HG02678 (cell line): ENCODE measurements at regions not wholly inside any gene's neighbourhood (a gene's known extent, or its start where the extent isn't known, plus 50 kb on each side); places are given as distances from the start of the nearest gene placed in this dataset.
A peak's percentile ranks its signal among the peaks of the same experiment; 100 is the strongest.

Source experiments
- ATAC-seq: cut with Tn5 transposase; IDR thresholded peaks from one replicate; pipeline ENCODE4 v1.9.1; 2021; ENCODE audit warnings: mild to moderate bottlenecking, moderate library complexity; ENCODE audit not compliant: unreplicated experiment

GRCh38 chr14:61193476-61193875 is 87.7 kb downstream of the TMEM30B start:
- ATAC-seq: no peak

GRCh38 chr14:61192989-61193388 is 88.1 kb downstream of the TMEM30B start:
- no peak for ATAC-seq

DNA sequence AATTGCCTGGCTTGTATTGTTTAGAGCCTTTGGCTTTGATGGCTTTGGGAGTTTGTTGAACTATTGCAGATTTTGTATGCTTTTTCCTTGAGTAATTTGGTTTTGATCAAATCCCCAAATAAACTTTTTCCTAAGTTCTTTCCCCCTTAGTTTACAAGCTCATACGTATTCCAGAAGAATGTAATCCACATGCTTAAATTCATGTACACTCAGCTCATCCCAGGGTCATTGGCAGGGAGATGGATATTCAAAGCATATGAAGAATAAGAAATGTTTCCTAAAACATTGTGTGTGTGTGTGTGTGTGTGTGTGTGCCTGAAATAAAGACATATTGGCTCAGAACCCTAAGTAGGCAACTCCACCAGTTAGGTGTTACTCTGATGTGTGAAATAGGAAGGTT is 89.4 kb downstream of the TMEM30B start:
- no peak for ATAC-seq

DNA sequence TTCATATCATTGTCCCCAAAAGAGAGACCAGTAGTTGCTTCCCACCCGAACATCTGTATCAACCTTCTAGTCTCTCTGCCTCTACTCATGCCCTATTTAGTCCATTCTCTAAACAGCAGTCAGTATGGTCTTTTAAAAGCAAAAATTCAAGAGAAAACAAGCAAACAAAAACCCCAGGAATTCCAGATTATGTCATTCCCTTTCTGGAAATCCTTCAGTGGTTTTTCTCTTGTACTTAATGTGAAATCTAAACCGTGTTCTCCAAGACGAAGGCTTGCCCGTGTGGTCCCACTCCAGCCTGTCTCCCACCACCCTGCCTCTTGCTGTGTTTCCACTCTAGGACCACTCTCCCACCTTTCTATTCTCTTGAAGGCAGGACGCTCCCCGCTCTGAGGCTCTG is 90.8 kb downstream of the TMEM30B start:
- ATAC-seq: no peak

DNA sequence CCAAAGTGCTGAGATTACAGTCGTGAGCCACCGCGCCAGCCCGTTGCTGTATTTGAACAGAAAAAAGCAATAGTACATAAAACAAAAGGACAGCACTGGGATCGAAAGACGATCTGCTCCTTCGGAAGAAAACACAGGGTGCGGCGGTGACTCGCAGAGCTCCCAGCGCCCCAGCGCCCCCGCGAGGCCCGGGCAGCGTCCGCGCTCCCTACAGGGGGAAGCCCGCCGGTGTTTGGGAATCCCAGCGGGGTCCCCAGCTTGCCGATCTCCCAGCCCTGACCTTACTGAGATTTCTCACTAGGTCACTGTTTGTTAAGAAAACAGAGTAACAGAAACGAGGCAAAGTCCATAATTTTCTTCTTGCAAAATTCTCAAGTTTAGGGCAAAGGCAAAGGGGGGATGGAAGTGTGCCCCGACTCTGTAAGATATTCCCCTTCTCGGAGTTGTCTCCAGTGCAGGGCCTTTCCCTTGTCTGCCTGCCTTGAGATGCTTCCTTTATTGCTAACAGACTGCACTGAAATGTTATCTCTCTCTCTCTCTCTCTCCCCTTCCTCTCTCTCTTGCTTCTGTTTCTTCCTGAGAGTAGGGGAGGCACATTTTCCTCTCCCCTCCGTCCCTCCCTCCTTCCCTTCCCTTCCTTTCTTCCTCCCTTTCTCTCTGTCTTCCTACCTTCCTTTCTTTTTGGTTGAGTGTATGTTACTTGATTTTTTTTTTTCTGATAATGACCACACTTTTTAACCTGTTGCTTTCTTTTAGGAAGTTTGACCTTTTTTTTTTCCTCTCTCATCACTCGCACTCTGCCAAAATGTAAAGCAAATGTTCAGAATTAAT is 91.9 kb downstream of the TMEM30B start:
- peak; percentile 61 for ATAC-seq

DNA sequence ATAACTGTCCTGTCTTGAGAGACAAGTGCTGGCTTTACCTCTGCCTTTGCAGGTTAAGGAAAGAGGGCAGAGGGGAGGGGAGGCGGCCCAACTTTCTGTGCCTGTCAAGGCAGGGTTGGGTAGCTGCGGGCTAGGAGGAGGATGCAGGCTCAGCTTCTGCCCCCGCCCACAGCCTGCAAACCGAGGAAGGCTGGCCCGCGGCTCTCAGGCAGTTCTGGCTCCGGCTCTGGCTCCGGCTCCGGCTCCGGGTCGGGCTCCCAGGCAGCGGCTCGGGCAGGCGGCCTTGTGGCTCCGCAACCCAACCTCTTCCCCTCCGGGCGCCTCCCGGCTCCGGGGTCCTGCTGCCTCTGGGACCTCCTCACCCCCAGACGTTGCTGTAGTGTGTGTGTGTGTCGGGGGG is 92.9 kb downstream of the TMEM30B start:
- no peak for ATAC-seq

GRCh38 chr14:61187196-61187905 is 93.8 kb downstream of the TMEM30B start:
- ATAC-seq: no peak

DNA sequence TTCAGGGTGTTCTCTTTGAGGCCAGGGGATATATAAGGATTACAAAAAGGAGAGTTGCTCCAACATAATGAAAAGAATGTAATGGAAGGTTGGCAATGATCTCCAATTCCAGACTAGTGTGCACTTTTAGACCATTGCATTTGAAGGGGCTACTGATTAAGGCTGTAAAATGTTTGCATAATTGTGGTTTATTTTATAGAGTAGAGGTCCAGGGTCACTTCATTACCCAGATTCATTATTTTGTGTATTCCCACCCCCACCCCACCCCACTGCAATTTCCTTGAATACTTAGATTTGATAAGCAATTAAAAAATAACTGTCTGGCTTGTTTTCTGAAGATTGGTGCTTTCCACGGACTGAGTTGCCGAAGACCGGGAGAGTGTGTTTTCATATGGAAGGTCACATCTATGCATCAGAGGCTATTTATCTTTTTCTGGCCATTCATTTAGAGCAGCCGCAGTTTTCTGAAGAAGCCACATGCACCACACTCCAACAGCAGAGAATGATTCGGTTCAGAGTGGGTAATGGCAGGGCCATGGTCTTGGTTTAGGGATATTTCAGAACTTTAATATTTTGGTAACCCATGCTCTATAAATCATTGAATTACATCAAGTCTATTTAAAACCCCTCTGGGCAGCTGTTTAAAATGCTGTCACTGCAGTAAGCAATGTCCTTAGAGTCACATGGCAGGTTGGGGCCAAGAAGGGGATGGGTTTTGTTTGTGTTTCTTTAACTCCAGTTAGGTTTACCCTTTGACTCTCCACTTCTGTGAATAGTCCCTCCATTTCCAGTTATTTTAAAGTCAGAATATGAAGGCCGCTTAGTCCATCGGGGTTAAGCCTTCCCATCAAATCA is 94.6 kb downstream of the TMEM30B start:
- no peak for ATAC-seq

- no peak for ATAC-seq
Measured at GRCh38 chr14:61185534-61185933, 95.6 kb downstream of the TMEM30B start.

DNA sequence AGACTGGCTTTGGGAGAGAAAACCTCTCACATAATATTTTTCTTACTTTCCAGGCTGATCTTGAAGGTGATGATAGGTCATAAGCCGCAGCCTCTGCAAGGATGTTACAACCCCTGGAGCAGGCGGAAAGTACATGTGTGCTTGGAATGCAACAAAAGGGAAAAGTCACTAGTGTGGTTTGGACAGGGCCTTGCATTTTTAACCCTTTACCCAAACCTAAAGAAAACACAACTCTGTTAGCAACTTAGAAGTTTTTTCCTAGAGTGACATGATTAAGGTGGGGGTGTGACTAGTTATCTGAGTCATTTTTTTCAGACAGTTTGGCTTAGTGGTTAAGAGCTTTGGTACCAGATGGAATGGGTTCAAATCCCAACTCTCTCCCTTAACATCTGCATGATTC is 97.0 kb downstream of the TMEM30B start:
- no peak for ATAC-seq

DNA sequence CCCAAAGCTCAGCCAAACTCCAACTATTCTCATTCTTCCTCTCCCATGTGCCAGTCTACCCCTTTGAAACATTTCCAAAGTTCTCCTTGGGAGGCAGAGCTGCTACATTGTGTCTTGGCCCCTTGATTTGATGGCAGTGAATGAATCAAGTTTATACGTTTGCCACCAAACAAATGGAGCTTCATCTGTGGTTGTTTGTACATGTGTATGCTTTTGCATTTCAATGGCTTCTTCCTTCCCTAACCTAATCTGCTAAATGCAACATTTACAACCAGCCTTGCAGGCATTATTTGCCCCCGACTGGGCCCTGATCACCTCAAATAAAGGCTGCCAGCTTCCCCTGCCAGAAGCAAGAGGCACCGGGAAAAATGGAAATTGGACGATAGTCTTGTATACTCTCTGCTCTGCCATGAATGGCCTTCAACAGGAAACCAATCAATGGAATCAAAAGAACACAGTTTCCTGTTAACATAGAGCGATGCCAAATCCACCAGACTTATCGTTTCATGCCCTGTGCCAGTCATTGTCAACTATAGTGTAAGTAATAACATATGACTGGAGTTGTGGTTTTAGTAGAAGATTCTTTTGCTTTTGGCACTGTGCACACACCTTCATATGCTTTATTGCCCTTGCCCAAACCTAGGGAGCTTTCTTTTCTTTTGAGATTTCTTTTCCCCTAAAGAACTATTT is 97.8 kb downstream of the TMEM30B start:
- no peak for ATAC-seq

- no peak for ATAC-seq
Measured at GRCh38 chr14:61179796-61180398, 101.2 kb downstream of the TMEM30B start.

DNA sequence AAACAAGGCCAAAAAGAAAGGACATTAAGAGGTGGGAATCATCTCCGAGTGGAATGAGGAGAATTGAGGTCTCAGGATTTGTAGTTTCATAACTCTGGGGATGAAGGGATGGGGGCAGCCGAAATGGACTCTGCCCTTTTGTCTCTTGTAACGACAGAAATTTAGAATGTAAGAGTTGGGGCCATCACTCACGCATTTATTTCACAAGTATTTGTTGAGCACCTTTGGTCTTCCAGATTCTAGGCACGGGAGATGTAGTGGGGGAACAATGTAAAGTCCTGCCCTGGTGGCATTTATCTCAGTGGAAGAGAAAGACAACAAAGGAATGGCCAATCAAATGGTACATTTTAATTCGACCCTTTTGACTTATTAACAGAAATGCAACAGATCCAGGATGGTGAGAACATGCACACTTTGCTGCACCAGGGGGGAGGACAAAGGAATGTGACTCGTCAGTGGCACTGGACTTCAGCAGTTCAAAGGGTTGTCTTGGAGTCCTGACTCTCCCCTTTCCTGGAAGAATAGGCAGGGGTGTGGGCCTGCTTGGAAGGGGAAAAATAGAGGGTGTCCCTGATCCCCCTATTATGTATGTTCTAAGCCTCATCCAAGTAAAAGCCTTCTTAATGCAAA is 102.0 kb downstream of the TMEM30B start:
- ATAC-seq: no peak

- ATAC-seq: no peak
Measured at GRCh38 chr14:61178226-61179060, 102.7 kb downstream of the TMEM30B start.

- no peak for ATAC-seq
Measured at GRCh38 chr14:61177279-61178225, 103.6 kb downstream of the TMEM30B start.

GRCh38 chr14:61176686-61177085 is 104.5 kb downstream of the TMEM30B start:
- ATAC-seq: no peak

DNA sequence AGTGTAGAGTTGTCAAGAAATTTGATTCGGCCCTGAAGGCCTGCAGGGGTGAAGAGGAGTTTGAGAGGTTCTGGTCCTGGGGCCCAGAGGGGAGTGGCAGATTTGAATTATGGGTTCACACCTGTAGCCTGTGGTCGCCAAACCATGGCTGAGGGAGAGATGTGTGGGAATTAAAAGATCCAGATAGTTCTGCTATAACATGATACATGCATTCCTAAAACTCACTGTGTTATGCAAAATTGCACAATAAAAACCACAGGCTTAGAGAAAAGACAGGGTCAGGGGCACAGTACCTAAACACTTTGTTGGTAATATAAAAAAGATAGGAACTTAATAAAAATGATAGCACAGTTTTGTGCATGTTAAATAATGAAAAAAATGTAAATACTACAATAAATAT is 106.2 kb downstream of the TMEM30B start:
- no peak for ATAC-seq

- ATAC-seq: no peak
Measured at GRCh38 chr14:61174441-61174891, 106.7 kb downstream of the TMEM30B start.
